HT1080 (cell line): ENCODE measurements at regions not wholly inside any gene's neighbourhood (a gene's known extent, or its start where the extent isn't known, plus 50 kb on each side); places are given as distances from the start of the nearest gene placed in this dataset.
"Not testable (repeated sequence)": the region's sequence is repeated elsewhere in the genome, so short reads cannot be mapped to it uniquely, and the experiment has no call there.

Source experiments
- DNase-seq: peaks from one replicate; pipeline ENCODE4 v3.0.0-alpha.2; 2015; ENCODE audit warnings: low read depth

- peak; percentile 52 for DNase-seq
These were observed 133.4 kb upstream of the SPATS2L start for GRCh38 chr2:200172944-200173581.

GRCh38 chr2:200173691-200174090, 132.8 kb upstream of the SPATS2L start:
- DNase-seq: no peak

- DNase-seq: no peak
These were observed 131.9 kb upstream of the SPATS2L start for GRCh38 chr2:200174433-200175216.

- DNase-seq: peak; percentile 7
These were observed 128.3 kb upstream of the SPATS2L start for GRCh38 chr2:200177971-200178911.

- DNase-seq: no peak
These were observed 127.3 kb upstream of the SPATS2L start for GRCh38 chr2:200179151-200179550.

- DNase-seq: no peak
These were observed 125.5 kb upstream of the SPATS2L start for GRCh38 chr2:200180943-200181342.

- DNase-seq: no peak
These were observed 124.7 kb upstream of the SPATS2L start for GRCh38 chr2:200181755-200182154.

GRCh38 chr2:200184748-200185627, 121.5 kb upstream of the SPATS2L start:
- no peak for DNase-seq

- no peak for DNase-seq
These were observed 120.9 kb upstream of the SPATS2L start for GRCh38 chr2:200185628-200186000.

GRCh38 chr2:200186002-200186401, 120.5 kb upstream of the SPATS2L start:
- DNase-seq: no peak

GRCh38 chr2:200188876-200189275, 117.6 kb upstream of the SPATS2L start:
- DNase-seq: peak; percentile 22

GRCh38 chr2:200189964-200190363, 116.5 kb upstream of the SPATS2L start:
- peak; percentile 4 for DNase-seq

GRCh38 chr2:200193331-200193730, 113.2 kb upstream of the SPATS2L start:
- no peak for DNase-seq

GRCh38 chr2:200193791-200194190, 112.7 kb upstream of the SPATS2L start:
- DNase-seq: no peak

GRCh38 chr2:200194746-200195145, 111.7 kb upstream of the SPATS2L start:
- no peak for DNase-seq

- no peak for DNase-seq
These were observed 107.5 kb upstream of the SPATS2L start for GRCh38 chr2:200199005-200199404.

GRCh38 chr2:200199576-200200263, 106.8 kb upstream of the SPATS2L start:
- DNase-seq: peak; percentile 76

GRCh38 chr2:200201839-200202238, 104.7 kb upstream of the SPATS2L start:
- not testable (repeated sequence) for DNase-seq

GRCh38 chr2:200203381-200203827, 103.1 kb upstream of the SPATS2L start:
- no peak for DNase-seq

- no peak for DNase-seq
These were observed 98.5 kb upstream of the SPATS2L start for GRCh38 chr2:200208041-200208440.
